Epithelial cell of proximal tubule (primary cell): ENCODE measurements at regions not wholly inside any gene's neighbourhood (a gene's known extent, or its start where the extent isn't known, plus 50 kb on each side); places are given as distances from the start of the nearest gene placed in this dataset.

Source experiments
- DNase-seq: peaks from one replicate; pipeline ENCODE4 v3.0.0-alpha.2; 2011; ENCODE audit warnings: low read depth
- H3K4me3 ChIP-seq: 2 replicates; pipeline ENCODE4 v1.5.1; 2011; ENCODE audit warnings: low read depth, mild to moderate bottlenecking, low read length
- CTCF ChIP-seq: conservative IDR thresholded peaks from 2 replicates; pipeline ENCODE4 v1.5.1; 2012; ENCODE audit warnings: low read depth, mild to moderate bottlenecking, low read length

GRCh38 chr10:107544706-107545520, 380.4 kb upstream of the SORCS1 start:
- no peak for TF ChIP-seq CTCF
- no peak for DNase-seq
- no peak overlapping the region for H3K4me3 ChIP-seq

GRCh38 chr10:107542607-107543006, 378.1 kb upstream of the SORCS1 start:
- no peak for TF ChIP-seq CTCF
- no peak overlapping the region for H3K4me3 ChIP-seq
- no peak for DNase-seq

GRCh38 chr10:107542016-107542415, 377.5 kb upstream of the SORCS1 start:
- H3K4me3 ChIP-seq = no peak overlapping the region
- no peak for TF ChIP-seq CTCF
- no peak for DNase-seq

GRCh38 chr10:107540981-107541380, 376.5 kb upstream of the SORCS1 start:
- H3K4me3 ChIP-seq = no peak overlapping the region
- no peak for DNase-seq
- TF ChIP-seq CTCF = no peak

- TF ChIP-seq CTCF = no peak
Observed at GRCh38 chr10:107529350-107529749, 364.8 kb upstream of the SORCS1 start.

GRCh38 chr10:107520348-107520747, 355.8 kb upstream of the SORCS1 start:
- no peak for DNase-seq
- H3K4me3 ChIP-seq = no peak overlapping the region
- TF ChIP-seq CTCF = no peak

More at GRCh38 chr10:107529350-107529749, 364.8 kb upstream of the SORCS1 start:
- H3K4me3 ChIP-seq = no peak overlapping the region
- no peak for DNase-seq

GRCh38 chr10:107517811-107518210, 353.3 kb upstream of the SORCS1 start:
- DNase-seq = no peak
- H3K4me3 ChIP-seq = no peak overlapping the region
- no peak for TF ChIP-seq CTCF
